ENCODE measurements at regions not wholly inside any gene's neighbourhood (a gene's known extent, or its start where the extent isn't known, plus 50 kb on each side); places are given as distances from the start of the nearest gene placed in this dataset.

DNA sequence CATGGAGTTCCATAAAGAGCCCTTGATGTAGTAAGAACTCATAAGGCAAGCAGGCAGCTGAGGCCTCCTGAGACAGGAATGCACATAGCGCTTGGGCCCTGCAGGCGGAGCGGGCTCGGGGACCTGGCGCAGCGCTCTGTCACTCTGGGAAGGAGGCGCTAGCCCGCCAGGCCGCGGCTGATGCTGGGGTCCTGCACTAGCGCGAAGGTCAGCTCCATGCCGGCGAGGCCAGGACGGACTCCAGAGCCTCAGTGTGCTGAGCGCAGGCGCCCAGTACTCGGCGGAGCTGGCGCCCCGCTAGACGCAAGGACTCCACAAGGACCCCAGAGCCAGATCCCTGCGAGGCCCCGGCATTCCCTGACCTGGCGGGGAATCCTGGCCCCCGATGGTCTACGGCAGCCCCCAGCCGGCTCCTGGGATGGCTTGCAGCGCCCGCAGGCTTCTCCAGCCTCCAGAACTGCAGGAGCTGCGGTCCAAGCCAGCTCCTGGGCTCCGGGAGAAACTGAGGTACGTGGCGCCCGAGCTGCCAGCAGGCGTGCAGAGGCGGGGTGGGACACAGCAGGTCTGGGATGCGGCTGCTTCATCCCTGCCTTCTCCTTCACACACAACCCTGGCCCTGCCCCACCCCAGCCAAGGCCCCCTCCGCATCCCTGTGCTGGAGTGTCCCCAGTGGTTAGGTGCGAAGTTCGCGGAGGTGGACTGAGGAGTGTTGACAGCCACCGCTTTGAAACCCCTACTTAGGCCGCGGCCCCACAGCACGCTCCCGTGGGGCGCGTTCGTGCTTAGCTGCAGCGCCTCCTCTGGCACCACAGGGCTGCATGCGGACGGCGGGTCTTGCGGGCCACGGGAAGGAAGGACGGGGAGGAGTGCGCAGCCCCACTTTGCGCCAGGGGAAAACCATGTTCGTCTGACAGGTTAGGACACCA lies 761.5 kb upstream of the POM121L12 start:
- peak in 1 of 58 donors; percentile 6 for DNase-seq

DNA sequence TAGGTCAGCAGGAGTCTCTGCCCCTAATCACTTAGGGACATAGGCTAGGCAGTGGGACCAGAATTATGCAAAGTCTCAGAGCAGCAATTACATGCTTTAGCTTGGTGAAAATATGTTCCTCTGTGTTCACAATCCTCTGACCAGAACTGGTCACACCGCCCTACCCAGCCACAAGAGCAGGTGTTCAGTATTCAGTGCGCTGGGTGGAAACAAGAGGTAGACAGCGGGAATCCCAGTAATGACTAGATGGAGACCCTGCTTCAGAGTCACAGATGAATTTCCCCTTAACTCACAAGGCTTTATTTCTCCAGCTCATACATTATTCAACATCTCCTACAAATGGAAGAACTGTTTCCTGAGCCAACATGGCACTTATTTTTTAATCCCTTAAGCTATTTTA lies 763.7 kb upstream of the POM121L12 start:
- no peak for DNase-seq

DNA sequence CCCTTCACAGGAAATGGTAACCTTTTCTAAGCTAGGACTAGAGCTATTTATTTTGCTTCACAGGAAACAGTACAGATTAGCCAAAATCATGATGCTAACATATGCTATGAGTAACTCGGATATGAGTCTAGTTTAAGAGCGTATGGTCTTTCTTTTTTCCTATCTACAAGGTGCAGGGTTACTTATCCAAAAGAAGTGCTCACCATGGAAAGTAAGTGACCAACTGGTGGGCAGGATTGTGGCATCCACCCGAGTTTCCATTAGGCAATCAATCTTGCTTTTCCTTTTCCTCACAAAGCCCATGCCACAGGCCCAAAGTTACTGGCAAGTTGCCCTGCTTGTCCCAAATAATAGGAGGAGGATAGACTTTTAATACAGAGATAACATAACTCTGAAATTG lies 765.1 kb upstream of the POM121L12 start:
- no peak for DNase-seq

DNA sequence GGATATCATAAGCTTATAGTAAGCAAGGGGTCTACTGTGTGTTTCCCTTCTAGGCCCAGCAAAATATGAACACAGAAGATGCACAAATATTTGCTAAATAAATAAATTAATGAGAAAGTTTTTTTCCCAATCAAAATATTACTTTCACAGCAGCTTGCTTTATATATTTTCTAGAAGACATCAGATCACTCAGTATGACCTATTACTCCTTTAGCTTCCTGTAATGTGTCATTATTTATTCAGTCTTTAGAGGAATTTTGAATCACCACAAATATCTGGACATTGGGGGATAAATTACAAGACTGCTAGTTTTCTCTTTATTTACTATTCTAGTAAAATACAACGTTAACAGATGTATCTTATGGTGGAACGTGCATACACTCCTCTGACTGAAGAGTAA lies 765.8 kb upstream of the POM121L12 start:
- DNase-seq = no peak

DNA sequence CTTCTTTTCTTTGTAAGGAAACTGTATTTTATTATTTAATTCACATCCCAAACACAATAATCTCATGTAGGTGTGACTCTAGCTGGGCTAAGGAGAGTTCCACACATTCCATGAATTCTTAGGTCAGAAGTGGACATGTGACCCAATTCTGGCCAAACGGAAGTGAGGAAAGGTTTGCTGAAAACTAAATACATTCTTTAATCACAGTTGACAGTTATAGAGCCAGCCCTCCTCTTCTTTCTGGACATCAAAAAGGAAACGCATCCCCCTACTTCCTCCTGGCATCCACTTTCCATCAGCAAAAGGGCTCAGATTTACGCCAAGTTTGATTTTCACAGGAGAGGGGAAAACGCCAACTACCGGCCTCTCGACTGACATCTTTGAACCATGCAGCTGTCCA lies 774.4 kb upstream of the POM121L12 start:
- DNase-seq = no peak

DNA sequence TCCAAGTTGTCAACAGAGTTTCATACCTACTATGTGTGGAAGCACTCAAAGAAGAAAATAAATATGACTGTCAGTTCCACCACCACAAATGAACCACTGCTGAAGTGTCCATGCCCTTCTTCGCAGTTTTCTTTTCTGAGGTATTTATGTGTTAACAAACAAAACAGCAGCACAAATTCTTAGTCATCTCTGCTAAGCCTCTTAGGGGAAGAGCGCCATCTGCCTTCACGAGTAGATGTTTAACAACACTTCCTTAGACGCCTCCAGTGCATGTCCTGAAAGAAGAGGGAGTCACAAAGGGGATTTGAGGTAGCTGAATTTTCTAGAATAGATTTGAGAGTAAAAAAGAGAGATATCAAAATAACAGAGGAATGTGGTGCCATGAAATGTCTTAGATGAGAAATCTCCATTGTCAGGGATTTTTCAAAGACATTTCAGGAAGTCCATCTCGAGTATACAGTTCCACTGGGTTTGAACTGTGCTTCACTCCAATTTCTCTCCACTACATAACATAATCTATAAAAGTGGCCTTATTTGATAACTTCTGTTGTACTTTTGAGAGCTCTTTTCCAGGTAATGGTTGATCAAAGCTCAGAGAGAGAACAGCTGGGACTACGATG lies 775.3 kb upstream of the POM121L12 start:
- no peak for DNase-seq

DNA sequence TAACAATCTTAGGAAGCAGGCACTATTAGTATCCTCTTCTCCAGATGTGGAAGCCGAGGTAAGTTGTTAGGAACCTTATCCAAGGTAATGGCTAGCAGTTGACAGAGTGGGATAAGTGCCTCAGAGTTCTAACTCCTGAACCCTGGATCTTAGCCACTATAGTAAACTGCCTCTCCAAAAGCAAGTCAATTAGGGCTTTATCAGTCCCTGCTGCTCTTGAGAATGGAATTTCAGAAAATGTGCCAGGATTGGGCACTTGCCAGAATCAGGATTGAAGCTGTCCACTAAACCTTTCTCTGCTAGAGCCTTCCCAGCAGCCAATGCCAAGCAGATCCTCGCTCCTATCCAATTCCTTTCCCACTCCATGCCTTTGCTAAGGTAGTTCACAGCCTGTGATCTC lies 777.5 kb upstream of the POM121L12 start:
- no peak for DNase-seq

DNA sequence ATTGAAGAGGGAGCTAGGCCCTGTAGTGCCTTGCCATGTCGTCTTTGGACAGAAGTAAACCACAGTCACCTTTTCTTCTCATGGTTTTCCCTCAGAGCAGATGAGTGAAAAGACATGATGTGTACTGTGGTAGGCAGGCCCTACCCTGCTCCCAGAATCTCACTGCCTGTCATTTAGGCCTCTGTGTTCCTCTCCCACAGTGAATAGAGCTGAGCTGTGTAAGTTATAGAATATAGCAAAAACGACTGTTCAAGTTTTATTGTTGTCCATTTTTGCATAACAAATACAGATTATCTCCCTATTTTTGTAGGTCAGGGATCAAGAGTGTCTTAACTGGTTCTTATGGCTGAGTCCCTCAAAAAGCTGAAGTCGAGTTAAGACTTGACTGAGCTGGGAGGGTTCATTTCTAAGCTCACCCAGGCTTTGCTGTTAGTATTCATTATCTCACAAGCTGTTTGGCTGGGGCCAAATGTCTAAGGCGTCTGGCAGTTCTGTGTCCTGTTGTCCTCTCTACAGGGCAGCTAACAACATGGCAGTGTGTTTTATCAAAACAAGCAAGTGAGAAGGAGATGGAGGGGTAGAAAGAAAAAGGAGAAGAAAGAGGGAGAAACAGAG lies 780.9 kb upstream of the POM121L12 start:
- no peak for DNase-seq

DNA sequence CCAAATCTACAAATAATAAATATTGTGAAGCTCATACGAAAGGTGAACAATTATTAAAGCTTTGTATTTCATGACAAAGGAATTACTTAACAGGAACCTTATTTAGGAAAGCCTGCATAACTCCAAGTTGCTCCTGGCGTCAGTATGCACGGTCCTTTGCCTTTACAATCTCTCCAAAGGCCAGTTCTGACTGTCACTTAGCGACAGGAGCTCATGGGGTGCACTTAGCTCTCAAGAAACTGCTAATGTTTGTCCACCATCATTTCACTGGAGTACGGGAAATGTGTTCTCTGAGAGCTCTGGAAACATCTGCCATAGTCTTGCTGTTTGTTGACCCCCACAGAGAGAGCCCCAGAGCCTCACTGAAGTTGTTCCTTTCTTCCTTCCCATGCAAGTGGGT lies 781.5 kb upstream of the POM121L12 start:
- no peak for DNase-seq

DNA sequence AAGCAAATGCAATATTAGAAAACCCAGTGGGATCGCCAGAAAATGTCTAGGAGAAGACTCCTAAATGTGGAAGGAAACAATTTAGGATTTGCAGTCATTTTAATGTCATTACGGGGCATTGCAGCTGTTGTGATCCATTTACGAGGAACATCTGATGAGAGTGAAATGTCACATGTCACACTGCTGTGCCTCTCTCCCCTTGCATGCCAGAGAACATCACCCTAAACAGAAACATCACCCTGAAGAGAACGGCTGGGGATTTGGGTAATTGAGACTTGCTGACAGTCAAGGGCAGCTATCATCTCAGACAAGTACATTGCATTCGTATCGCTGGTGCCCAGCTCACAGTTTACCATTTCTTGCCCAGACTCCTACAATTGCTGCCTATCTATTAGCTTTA lies 785.7 kb upstream of the POM121L12 start:
- DNase-seq = no peak

DNA sequence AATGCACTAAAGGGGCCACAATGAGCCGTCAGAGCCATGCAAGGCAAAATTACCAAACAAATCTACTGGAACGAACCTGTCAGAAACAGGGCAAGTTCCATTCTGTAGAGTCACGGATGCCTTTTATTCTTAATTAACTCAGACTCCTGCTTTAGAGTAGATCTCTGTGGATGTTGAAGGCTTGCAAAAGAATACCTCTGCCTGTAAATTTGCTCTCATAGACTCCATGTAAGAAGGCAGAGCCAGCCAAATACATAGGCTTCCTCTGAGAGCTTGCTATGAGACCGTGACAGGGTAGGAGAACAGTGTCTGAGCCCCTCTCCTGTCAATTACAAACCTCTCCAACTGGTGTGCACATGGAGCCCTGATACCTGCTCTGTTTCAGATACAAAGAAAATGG lies 787.9 kb upstream of the POM121L12 start:
- DNase-seq = no peak

DNA sequence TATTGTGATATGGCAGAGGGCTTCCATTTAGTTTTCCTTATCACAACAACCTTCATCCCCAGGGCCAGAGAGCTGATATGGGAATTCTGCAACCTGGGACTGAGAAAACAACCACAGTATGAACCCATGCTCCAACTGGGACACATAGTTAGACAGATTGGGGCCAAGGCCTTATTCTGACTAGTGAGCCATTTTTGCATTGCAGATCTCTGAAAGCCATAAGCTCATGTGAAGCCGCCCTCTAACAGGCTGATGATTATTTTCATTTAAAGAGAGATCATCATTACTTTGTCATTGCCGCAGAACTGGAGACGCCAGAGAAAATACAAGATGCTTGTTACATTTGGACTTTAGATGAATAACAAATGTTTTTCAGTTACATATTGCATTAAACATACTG lies 791.7 kb upstream of the POM121L12 start:
- no peak for DNase-seq

DNA sequence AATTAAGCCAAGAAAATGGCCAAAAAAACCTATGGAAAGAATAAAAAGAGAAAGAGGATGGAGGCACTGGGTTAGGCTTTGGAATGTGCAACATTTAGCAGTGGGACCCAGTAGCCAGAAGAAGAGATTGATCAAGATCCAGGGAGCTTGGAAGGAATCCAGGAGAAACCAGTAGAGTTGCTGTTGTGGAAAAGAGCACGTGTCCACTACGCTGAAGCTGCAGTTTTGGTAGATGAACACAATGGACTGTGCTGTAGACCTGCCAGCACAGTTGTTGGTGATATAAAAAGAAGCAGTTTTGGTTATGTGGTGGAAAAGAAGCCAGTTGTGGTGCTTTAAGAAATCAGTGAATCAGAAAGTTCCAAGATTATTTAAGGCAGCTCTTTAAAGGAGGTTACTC lies 802.2 kb upstream of the POM121L12 start:
- peak in 4 of 58 donors; percentile 3 to 14 (median 8) for DNase-seq

DNA sequence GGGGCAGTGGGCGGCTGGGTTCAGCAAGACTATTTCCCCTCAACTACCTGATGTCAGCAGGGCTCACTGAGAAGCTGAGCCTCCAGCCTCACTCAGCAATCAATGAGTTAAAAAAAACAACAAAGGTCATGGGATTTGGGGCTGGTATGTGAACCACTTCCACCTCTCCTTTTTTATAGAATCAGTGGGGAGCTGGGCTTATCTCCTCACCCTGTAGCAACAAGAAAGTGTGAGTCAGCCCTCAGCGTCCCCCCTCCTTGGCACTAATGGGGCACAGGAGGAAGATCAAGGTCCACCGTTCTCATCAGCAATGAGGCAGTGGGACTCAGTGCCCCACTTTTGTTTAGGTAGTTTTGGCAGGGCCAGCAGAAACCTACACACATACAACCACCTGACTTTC lies 823.5 kb upstream of the POM121L12 start:
- no peak for DNase-seq

DNA sequence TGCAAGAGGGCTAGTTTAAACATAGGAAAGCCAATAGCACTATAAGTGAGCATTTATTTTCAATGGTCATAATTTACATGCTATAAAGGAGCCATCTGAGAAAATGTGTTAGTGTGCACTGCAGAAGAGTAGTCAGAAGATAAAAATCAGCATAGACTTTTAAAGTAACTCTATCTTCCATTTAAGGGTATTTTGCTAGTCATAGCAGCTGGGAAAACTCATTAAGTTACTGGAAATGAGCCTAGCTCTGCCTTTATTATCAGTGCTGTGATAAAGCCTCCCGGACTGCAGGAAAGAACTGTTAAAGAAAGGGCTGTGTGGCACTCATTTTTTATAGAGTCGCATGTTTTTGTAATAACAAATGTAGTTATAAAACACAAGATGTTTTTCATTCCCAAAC lies 825.8 kb upstream of the POM121L12 start:
- DNase-seq = no peak

DNA sequence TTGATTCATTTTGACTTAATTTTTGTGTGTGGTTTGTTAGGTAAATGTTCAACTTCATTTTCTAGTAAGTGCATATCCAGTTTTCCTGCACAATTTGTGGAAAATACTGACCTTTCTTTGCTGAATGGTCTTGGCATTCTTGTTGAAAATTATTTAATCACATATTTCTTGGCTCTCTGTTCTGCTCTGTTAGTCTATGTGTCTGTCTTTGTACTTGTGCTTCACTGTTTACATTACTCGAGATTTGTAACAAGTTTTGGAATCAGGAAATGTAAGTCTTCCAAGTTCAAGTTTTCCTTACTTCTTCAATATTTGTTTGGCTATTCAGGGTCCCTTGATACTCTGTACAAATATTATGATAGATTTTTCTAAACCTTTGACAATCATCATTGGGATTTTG lies 838.2 kb upstream of the POM121L12 start:
- no peak for DNase-seq

DNA sequence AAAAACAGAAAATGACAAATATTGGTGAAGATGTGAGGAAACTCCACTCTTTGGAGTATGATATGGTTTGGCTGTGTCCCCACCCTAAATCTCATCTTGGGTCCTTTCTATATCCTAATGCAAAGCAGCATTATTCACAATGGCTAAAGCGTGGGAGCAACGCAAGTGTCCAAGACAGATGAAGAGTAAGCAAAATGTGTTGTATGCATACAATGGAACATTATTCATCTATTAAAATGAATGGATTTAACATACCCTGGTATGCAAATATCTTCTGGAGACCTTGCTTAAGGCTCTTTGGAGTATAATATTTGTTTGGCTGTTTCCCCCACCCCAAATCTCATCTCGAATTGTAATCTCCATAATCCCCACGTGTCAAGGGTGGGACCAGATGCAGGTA lies 839.8 kb upstream of the POM121L12 start:
- DNase-seq = no peak

DNA sequence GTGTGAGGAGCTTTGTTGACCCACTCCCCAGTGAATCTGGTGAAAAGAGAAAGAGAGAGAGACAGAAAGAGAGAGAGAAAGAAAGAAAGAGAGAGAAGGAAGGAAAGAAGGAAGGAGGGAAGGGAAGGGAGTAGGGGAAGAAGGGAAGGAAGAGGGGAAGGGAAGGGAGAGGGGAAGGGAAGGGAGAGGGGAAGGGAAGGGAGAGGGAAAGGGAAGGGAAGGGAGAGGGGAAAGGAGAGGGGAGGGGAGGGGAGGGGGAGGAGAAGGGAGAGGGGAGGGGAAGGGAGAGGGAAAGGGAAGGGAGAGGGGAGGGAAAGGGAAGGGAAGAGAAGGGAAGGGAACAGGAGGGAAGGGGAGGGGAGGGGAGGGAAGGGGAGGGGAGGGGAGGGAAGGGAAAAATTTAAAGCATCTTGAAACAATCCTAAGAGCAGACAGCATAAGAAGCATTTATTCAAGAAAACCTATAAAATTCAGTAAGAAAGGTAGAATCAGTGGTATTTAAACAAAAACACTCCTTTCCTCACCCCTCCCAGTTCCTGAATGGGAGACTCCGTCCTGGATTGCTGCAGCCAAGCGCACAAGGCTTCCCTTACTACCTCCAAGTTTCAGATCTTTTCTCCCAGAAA lies 846.2 kb upstream of the POM121L12 start:
- DNase-seq = no peak

DNA sequence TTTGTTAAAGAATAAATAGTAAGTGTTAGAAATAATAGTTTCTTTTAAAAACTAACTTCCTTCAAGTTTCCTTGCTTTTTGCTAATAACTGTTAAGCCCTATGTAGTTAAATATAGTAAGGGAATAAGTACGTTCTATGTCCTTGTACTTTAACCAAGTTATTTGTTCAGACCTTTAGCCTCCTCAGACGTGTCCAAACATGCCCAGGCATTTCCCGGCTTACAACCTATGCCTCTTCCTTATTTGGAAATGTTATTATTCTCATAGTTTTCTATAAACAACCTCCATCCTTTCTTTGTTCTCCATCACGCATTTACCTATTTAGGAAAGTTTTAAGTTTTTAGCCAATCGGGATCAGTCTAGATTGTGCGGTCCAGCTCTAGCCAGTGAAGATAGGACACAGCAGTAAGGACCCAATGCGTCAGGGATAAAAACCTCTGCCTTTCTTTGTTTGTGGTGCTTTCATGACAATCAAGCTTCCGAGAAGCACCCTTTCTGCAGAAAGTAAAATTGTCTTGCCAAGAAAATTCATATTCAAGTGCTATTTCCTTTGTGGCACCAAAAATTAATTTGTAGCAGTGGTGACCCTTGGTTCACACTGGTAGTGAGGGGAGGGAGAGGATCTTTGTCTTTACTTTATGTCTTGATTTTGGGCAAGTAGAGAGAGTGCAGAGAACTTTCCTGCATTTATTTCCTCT lies 851.3 kb upstream of the POM121L12 start:
- no peak for DNase-seq

DNA sequence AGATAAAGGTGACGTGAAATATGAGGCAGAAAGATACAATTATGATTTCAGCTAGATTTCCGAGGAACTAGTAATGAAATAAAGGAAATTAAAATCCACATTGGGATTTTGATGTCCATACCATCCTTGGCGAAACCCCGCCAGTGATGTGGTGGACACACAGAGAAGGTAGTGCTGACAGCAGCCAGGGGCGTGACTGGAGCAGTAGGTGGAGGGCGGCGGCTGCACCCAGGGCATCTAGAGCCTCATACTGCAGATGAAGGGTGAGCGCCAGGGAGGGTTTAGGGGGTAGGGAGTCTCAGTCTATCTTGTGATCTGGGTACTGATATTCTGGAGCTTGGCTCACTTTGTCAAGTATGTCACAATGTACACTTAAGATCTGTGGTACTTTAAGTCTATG lies 855.5 kb upstream of the POM121L12 start:
- DNase-seq = no peak

DNA sequence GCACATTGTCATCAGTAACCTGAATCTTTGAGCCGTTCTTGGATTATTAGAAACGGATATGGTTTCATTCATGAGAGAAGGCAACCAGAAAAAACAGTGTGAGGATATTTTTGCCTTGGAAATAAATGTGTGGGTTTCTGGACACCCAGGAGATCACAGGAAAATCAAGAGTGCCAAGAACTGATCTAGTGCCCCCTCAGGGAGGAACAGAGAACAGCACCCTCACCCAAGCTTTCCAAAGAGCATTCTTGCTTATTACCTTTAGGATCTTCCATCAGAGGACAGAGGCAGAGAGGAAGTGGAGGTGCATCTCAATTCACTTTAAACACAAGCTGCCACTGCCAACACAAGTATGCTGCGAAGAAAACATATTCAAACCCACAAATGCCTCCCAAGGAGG lies 851.5 kb upstream of the COBL start:
- DNase-seq = no peak

DNA sequence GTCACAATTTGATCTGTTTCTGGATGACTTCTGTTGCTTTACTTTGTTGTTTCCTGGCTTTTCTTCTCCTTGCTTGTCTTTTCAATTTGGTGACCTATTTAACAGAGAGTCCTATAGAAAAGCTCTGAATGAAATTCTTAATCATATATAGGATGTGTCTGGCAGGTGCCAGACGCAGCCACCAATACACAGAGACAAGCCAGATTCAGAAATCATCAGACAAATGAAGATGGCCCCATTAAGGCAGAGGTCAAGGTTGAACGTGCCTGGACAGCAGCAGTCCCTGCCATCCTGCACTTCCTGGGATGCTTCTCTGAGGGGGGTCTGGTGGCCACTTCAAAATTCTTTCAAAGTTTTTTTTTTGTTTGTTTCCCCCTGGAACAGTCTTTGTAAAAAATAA lies 846.7 kb upstream of the COBL start:
- no peak for DNase-seq
